Endothelial cell of umbilical vein (primary cell): ENCODE measurements at regions not wholly inside any gene's neighbourhood (a gene's known extent, or its start where the extent isn't known, plus 50 kb on each side); places are given as distances from the start of the nearest gene placed in this dataset.

Source experiments
- BruUV-seq: library from RNA; stranded (reverse); fragments of 400-500 nt; replicated peaks from 2 replicates; lab custom pipeline; 2021; lab: Mats Ljungman, UMichigan
- CTCF ChIA-PET: fragments of 300-600, 350-600 bp; sonication (Branson Sonifier 250); formaldehyde crosslinking; loops from one replicate; lab custom pipeline; 2021; ENCODE audit warnings: antibody characterized with exemption, inconsistent platforms; lab: Charles Lee
- POLR2A ChIA-PET: fragments of 300-600, 350-600 bp; sonication (Branson Sonifier 250); formaldehyde crosslinking; loops from one replicate; lab custom pipeline; 2021; ENCODE audit warnings: antibody characterized with exemption, inconsistent platforms; lab: Charles Lee
- DNase-seq: peaks from one replicate; pipeline ENCODE4 v3.0.0-alpha.2; 2011; ENCODE audit warnings: low read depth, low spot score
- FAIRE-seq: peaks from 2 replicates; lab custom pipeline; 2011; peaks lifted over from hg19 to GRCh38; lab: Jason Lieb, UNC
- H2AFZ ChIP-seq: 2 replicates; pipeline ENCODE4 v1.6.0; 2012; ENCODE audit warnings: low read depth, low read length, control low read depth, inconsistent platforms
- H3K27ac ChIP-seq: 2 replicates; pipeline ENCODE4 v1.5.1; 2011; ENCODE audit warnings: low read depth, mild to moderate bottlenecking, control low read depth, low read length, moderate library complexity; ENCODE audit not compliant: insufficient read depth
- H3K27me3 ChIP-seq, 2 experiments: 2 replicates each; pipeline versions ENCODE4 v1.6.0 to v1.6.1; 2011; ENCODE audit warnings: low read length in 2 of 2, mixed read lengths in 1 of 2; ENCODE audit not compliant: control insufficient read depth in 2 of 2, insufficient read depth in 2 of 2
- H3K36me3 ChIP-seq, 2 experiments: 2 replicates in 1 of 2; 3 replicates in 1 of 2; pipeline ENCODE4 v1.5.1; 2011; ENCODE audit warnings: low read length in 2 of 2, mild to moderate bottlenecking in 1 of 2, moderate library complexity in 1 of 2; ENCODE audit not compliant: control insufficient read depth in 2 of 2, insufficient read depth in 2 of 2; ENCODE audit errors: extremely low read depth in 1 of 2
- H3K4me1 ChIP-seq: 3 replicates; pipeline ENCODE4 v1.5.1; 2011; ENCODE audit warnings: mild to moderate bottlenecking, low read length; ENCODE audit not compliant: control insufficient read depth, insufficient read depth; ENCODE audit errors: extremely low read depth
- H3K4me2 ChIP-seq: 2 replicates; pipeline ENCODE4 v1.6.1; 2011; ENCODE audit warnings: low read length, control low read depth, mixed read lengths; ENCODE audit not compliant: insufficient read depth
- H3K4me3 ChIP-seq, 3 experiments: fragments of 200-600 bp in 1 of 3; sonication (generic), shearing (Covaris generic) in 1 of 3; replicated peaks in 1 of 3; 2 replicates each; pipeline ENCODE4 v1.5.1; 2011 to 2016; ENCODE audit warnings: control low read depth in 3 of 3, low read length in 3 of 3, mild to moderate bottlenecking in 2 of 3, inconsistent platforms in 1 of 3, low read depth in 1 of 3, moderate library complexity in 1 of 3; ENCODE audit not compliant: insufficient read depth in 1 of 3
- H3K79me2 ChIP-seq: 2 replicates; pipeline ENCODE4 v1.6.0; 2012; ENCODE audit warnings: low read length, inconsistent platforms; ENCODE audit not compliant: control insufficient read depth, insufficient read depth
- H3K9ac ChIP-seq: replicated peaks from 2 replicates; pipeline ENCODE3; 2011; ENCODE audit warnings: low read length, control low read depth; ENCODE audit not compliant: insufficient read depth; ENCODE audit errors: extremely low read depth
- H3K9me1 ChIP-seq: replicated peaks from 3 replicates; pipeline ENCODE4 v1.6.0; 2011; ENCODE audit warnings: mild to moderate bottlenecking, low read length; ENCODE audit not compliant: control insufficient read depth, insufficient read depth; ENCODE audit errors: extremely low read depth
- H3K9me3 ChIP-seq: replicated peaks from 2 replicates; pipeline ENCODE4 v1.5.1; 2012; ENCODE audit warnings: low read length, inconsistent platforms; ENCODE audit not compliant: control insufficient read depth, insufficient read depth
- H4K20me1 ChIP-seq: replicated peaks from 2 replicates; pipeline ENCODE3; 2011; ENCODE audit warnings: mild to moderate bottlenecking, low read length; ENCODE audit not compliant: control insufficient read depth, insufficient read depth; ENCODE audit errors: extremely low read depth
- CTCF ChIP-seq, 2 donors: IDR thresholded peaks; 1 replicate in 1 of 2; 2 replicates in 1 of 2; pipeline ENCODE4 v1.5.1; 2011; ENCODE audit warnings: low read length in 2 of 2, mild to moderate bottlenecking in 2 of 2, moderate library complexity in 2 of 2, control low read depth in 1 of 2, inconsistent platforms in 1 of 2, low read depth in 1 of 2; ENCODE audit not compliant: insufficient read depth in 1 of 2; ENCODE audit errors: extremely low read depth in 1 of 2
- FOS ChIP-seq: IDR thresholded peaks from 2 replicates; pipeline ENCODE4 v1.6.1; 2011; ENCODE audit warnings: mild to moderate bottlenecking, low read length, moderate library complexity, borderline replicate concordance; ENCODE audit not compliant: insufficient read depth
- GATA2 ChIP-seq: IDR thresholded peaks from 2 replicates; pipeline ENCODE4 v1.7.0; 2011; ENCODE audit warnings: low read depth, mild to moderate bottlenecking, moderate library complexity, mixed read lengths, low read length; ENCODE audit not compliant: insufficient read length, insufficient read depth
- JUN ChIP-seq: IDR thresholded peaks from 2 replicates; pipeline ENCODE4 v1.6.1; 2011; ENCODE audit warnings: borderline replicate concordance, low read depth; ENCODE audit not compliant: insufficient read length, insufficient read depth
- MYC ChIP-seq: IDR thresholded peaks from one replicate; pipeline ENCODE4 v1.6.1; 2011; ENCODE audit warnings: mild to moderate bottlenecking, low read depth, low read length
- POLR2A ChIP-seq: IDR thresholded peaks from 2 replicates; pipeline ENCODE4 v1.6.1; 2012; ENCODE audit warnings: low read depth, mild to moderate bottlenecking, control low read depth, low read length
- dilution Hi-C: fragments of 300-500 bp; cut with MboI; formaldehyde crosslinking; loops from one replicate; pipeline ENCODE4 v1.15.0; 2019; ENCODE audit warnings: low sequenced_read_pairs; ENCODE audit not compliant: extremely low pct_ligation_motif_present
- intact Hi-C: fragments of 100-400 bp; cut with micrococcal nuclease; formaldehyde crosslinking; loops from one replicate; pipeline ENCODE4 v1.10.0; 2022

DNA sequence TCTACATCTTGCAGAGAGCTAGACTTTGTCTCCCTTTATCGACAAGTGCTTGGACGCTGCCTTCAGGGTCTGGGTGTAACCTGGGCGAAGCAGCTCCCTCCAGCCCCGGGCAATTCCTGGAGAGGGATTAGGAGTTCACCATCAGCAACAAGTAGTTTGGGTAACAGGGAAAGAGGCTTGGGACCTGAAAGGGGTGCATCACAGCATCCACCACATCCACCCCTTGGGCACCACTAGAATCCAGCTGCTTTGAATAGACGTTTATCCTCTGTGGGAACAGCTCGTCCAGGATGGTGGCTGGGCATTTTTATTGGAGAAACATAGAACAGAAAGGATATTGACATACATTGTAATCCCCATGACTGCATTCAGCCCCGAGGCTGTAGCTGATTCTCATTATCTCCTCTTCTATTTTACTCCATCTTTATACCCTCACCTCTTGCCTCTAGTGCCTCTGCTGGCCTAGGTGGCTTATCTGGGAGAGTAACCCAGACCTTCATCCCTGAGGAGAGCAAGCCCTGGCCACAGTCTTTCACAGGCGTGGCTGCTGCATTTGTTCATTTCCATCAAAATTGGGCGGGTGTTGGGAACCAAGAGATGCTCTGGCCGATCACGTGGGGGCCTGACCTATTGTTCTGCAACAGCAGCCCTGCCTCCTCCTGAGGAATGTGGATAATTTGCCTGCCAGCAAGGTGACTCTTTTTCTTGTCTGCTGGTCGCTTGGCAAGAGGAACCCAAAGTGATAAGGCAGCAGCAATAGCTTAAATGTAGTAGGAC is 109.2 kb upstream of the RALGAPA2 start:
- POLR2A ChIA-PET, result no interaction called here
- no peaks in the 10 kb centered on the region for H4K20me1 ChIP-seq
- peaks cover 0 to 8% of the 10 kb centered on the region in 2 experiments for H3K27me3 ChIP-seq
- no peak overlapping the region for H3K27ac ChIP-seq
- TF ChIP-seq GATA2 (no peak), CTCF (IDR thresholded peaks at IDR 0.05; ENCODE audit: extremely low read depth in 1 of 2, insufficient read depth in 1 of 2, low read depth in 1 of 2, low read length in 2 of 2) (no peak), FOS (no peak), MYC (no peak), POLR2A (no peak), JUN (no peak)
- H2AFZ ChIP-seq, result no peak overlapping the region
- no peak overlapping the region for H3K4me2 ChIP-seq
- H3K36me3 ChIP-seq, result no peaks in the 10 kb centered on the region
- H3K9ac ChIP-seq, result no peak overlapping the region
- H3K4me1 ChIP-seq, result peaks cover 2% of the 10 kb centered on the region
- FAIRE-seq (no peak), DNase-seq (no peak)
- H3K4me3 ChIP-seq, result no peak overlapping the region
- no peaks in the 10 kb centered on the region for H3K79me2 ChIP-seq
- no TSS peak for BruUV-seq
- H3K9me3 ChIP-seq, result no peaks in the 10 kb centered on the region
- intact Hi-C loops (loop anchor here (2.0 to 10.0 kb wide), 2 partner anchors 19 to 457 kb away; partner anchors contain the start of gene INSM1), dilution Hi-C loops (no loop called here)
- H3K9me1 ChIP-seq, result no peaks in the 10 kb centered on the region
- CTCF ChIA-PET, result interaction anchor here (0.9 to 7.0 kb wide), 5 partner anchors 16 to 228 kb away, joined by 3 to 78 read pairs (median 6); no protein-coding TSS in a partner anchor
